ENCODE measurements at regions not wholly inside any gene's neighbourhood (a gene's known extent, or its start where the extent isn't known, plus 50 kb on each side); places are given as distances from the start of the nearest gene placed in this dataset.

DNA sequence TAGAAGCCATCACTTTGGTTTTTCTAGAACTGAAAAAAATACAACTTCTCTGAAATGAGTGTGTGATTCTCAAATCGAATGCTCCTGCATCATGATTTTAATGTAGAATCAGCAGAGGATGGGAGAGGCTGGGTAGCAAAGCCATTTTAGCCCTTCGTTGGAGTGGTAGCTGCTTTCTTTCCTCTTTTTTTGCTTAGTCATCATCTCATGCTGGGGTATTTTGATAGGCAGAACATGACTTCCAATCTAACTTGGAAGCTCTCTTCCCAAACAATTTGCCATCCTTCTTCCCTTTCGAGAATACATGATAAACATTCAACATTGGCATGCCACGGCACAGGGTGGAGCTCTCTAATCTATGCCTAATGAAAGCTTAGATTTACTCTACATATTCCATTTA, 311.2 kb upstream of the LRATD1 start:
- DNase-seq (ENCODE audit: low read depth, low spot score), result no peak

DNA sequence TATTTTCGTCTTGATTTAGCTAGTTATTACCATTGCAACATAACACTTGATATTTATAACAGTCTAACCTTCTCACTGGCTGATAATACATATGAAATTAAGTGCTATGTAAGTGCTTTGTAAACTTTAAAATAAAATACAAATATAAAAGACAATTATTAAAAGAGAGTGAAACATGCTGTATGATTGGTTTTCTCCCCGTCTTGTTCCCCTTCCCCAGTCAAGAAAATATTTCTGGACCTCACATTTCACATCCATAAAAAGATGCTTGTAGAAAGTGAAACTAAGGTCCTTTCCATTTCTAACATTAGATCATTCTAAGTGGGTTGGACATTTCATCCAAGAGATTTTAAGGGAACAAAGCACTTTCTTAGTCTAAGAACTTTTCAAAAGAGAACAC, 310.2 kb upstream of the LRATD1 start:
- DNase-seq (ENCODE audit: low read depth, low spot score), result no peak

DNA sequence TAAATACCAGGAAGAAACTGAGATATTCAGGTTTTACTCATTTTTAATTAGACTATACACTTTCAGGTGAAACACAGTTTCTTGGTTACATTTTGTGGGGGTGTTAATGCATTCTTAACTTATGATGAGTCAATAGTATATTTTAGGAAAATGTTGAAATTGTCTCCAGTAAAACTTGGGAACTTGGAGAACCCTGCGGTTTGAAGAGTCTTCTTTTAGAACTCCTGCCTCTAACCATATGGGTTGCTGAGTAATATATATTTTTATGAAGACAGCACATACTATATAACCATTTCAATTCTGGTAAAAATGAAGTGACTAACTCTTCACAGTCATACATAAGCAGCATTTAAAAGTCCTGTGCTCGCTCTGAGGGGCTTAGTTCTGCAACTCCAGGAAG, 308.2 kb upstream of the LRATD1 start:
- no peak for DNase-seq (ENCODE audit: low read depth, low spot score)

DNA sequence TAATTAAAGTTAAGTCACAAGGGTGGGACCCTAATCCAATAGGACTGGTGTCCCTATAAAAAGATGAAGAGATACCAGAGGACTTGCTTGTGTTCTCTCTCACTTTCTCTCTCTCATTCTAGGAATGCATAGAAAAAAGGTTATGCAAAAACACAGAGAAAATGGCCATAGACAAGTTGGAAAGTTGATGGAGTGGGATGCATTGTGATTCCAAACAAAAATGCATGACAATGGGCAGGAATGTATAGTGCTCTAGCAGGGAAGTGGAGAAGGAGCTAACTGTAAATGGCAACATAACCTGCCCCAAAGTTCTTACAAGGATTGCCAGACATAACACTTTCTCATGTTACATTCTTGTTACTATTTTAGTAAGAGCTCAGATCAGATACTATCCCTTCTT, 301.6 kb upstream of the LRATD1 start:
- DNase-seq (ENCODE audit: low read depth, low spot score), result no peak

DNA sequence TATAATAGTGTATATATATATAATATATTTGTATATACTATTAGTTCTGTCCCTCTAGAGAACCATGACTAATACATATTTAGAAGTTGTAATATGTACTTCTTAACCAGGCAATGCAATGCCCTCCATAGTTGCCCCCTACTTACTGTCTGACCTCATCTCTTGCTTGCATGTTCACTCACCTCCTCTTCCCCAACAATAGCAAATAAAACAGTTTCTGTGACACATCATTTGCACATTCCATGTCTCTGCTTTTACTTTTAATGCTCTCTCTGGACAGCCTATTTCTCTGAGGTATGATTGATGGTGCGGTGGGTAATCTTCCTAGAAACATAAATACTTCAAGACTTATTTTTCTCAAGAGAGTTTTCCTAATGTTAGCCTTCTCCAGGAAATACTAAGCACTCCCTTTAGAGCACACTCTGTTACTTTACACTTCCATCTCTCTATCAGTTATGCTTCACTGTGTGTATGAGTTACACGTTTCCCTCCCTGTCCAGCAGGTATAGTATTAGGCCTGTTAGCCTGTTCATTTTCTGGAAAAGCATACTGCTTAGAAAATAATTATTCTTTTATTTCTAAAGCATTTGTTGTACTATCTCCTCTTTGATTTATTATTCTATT, 295.6 kb upstream of the LRATD1 start:
- DNase-seq (ENCODE audit: low read depth, low spot score), result no peak

DNA sequence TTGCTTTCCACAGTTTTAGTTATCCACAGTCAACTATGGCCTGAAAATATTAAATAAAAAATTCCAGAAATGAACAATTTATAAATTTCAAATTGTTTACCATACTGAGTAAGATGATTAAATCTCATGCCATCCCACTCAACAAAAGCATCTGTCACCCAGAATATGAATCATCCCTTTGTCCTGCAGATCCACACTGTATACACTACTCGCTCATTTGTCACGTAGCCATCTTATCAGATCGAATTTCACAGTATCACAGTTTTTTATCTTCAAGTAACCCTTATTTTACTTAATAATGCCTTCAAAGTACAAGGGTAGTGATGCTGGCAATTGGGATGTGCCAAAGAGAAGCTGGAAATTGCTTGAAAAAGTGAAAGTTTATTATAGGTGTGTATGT, 291.8 kb upstream of the LRATD1 start:
- DNase-seq (ENCODE audit: low read depth, low spot score), result no peak

DNA sequence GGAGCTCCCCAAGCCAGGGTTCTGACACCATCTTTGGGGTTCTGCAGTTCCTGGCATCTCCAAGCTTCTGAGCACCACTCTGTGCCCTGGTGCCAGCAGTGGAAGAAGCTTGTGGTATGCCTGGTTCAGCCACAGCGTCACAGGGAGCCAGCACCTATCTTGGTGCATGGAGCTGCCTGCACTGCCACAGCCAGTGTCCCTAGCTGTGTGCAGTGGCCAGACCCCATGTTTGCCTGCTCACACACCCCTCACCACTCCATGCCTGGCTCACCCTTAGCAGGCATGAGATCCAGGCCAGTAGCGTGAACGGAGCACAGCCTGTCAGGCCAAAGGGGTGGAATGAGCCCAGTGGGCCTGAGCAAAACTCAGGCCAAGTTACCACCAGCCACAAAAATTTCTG, 290.2 kb upstream of the LRATD1 start:
- no peak for DNase-seq (ENCODE audit: low read depth, low spot score)

DNA sequence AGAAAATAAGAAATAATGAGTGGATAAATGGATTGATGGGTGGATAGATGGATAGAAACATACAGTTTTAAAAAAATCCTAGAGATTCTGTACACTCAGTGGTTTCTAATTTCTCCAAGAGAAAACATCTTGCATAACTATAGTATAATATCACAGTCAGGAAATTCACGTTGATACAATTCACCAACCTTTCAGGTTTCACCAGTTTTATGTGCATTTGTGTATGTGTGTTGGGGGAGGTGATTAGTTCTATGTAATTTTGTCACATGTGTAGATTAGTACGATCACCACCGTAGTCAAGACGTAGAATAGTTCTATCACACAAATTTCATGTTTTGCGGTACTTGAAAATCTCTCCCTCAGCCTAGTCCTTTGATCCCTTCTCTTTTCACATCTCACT, 288.2 kb upstream of the LRATD1 start:
- no peak for DNase-seq (ENCODE audit: low read depth, low spot score)

DNA sequence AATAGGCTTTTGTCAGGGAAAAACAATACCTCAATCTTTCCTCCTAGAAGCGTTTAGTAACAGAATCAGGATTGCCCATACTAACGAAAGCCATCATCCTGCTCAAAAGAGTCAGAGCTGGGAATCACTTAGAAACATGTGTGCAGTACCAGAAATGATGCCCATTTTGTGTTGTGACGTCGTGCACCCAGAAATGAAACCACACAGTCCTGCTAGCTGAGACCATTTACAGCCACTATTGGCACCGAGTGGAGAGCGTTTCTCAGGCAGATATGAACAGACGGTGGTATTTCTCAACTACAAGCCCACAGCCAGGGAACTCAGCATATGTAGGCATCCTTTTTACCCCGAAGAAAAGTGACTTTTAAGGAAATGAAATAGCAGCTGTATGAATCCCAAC, 284.3 kb upstream of the LRATD1 start:
- DNase-seq (ENCODE audit: low read depth, low spot score), result no peak

DNA sequence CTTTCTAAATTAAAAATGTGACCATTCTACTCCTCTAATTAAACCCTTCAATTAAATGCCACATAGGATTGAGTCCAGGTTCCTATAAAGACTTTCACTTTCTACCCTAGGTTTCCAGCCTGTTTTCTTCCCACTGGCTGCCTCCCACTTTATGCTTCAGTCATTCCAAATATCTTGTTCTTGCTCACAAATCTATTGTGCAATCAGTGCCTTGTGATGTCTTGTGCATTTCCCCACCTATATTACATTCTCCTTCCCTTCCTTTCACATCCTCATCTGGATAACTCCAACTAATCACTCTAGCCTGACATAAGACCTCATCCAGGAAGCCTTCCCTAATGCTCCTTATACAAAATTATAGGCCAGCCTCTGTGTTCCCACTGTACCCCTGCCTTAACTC, 281.7 kb upstream of the LRATD1 start:
- DNase-seq (ENCODE audit: low read depth, low spot score), result no peak

DNA sequence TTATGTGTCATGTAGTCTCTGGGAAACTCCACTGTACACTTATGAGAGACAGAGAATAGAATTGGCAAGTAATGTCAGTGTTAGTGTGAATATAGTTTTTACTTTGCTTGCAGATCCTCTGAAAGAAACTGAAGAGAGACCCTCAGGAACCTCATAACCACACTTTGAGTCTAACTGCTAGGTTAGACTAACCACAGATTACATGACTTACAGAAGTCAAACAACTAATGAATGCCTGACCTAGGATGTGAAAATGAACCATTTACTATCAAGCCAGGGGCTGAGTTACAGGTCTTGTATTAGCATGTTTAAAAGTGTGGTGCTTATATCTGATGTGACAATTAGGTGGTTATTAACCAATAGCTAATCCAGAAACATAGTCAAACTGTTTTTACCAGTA, 280.4 kb upstream of the LRATD1 start:
- DNase-seq (ENCODE audit: low read depth, low spot score), result no peak

DNA sequence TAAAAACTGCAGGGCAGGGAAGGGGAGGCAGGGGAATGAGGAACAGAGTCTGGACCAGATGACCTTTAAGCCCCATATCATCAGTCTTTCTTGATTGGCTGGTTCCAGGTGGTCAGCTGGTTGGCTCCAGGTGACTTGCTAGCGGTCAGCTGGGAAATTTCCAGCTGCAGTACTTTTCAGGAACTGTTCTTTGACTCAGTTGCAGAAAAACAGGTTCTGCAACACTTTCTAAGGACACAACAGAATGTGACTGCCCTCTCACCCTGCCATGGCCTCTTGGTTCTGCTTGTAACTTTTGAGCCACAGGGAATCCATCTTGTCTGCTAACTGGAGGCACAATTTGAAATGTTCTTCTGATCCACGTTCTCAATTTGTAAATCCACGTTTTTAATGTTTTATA, 278.3 kb upstream of the LRATD1 start:
- no peak for DNase-seq (ENCODE audit: low read depth, low spot score)

DNA sequence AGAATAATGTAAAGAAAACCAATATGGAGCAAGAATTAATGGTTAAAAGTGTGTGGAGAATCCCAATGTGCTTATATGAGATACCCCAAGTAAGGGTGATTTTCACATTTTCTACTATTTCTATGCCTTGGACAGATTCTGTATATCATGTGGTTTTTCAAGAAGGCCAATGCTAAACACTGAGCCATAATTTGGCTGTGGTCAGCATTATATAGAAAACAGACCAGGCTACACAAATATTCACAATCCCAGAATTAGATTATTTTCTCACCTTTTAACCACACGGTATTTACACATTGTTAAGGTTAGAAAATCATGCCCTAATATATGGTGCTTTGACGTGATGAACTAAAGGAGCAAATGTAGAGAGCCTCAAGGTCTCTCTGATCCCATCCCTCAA, 277.4 kb upstream of the LRATD1 start:
- DNase-seq (ENCODE audit: low read depth, low spot score), result no peak

DNA sequence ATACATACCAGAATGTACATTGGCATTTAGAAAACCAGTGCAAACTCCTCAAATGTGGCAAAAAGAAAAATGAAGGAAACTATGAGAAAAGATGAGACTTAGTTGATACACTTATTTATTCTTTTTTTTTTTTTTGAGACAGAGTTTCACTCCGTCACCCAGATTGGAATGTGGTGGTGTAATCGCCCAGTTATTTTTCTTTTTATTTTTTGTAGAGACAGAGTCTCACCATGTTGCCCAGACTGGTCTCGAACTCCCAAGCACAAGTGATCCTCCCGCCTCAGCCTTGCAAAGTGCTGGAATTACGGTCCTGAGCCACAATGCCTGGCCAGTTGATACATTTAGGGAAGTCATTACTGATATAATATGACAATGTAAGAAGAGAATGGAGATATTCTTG, 274.2 kb upstream of the LRATD1 start:
- DNase-seq (ENCODE audit: low read depth, low spot score), result no peak

DNA sequence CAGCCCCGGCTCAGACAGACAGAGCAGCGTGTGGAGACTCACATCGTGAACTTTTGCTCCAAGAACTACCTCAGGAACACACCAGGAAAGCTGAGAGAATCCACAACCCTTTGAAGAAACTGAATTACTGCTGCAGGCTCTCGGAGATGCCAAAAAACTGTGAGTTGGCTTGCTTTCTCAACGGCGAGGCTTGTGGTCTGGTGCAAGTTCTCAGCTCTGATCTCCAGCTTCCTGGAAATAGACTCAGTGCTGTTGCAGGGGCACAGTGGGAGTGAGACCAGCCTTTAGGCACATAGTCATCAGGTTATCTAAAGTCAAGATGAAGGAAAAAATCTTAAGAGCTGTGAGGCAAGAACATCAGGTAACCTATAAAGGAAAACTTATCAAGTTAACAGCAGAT, 273.7 kb upstream of the LRATD1 start:
- no peak for DNase-seq (ENCODE audit: low read depth, low spot score)

DNA sequence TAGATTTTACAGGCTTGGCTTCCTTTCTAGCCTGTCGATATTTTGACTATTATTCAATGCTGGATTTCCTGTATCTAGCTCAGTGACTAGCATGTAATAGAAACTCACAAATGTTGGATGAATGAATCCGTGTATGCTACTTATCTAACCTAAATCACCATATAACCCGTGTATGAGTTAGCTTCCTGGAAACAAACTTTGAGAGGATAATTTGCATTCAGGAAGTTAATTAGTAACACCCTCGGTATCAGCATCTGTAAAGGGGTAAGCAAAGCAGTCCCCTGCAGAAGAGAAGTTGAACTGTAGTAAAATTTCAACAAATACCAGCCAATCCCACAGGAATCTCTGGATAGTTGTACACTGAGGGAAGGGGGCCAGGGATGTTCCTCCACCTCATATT, 269.4 kb upstream of the LRATD1 start:
- DNase-seq (ENCODE audit: low read depth, low spot score), result no peak

DNA sequence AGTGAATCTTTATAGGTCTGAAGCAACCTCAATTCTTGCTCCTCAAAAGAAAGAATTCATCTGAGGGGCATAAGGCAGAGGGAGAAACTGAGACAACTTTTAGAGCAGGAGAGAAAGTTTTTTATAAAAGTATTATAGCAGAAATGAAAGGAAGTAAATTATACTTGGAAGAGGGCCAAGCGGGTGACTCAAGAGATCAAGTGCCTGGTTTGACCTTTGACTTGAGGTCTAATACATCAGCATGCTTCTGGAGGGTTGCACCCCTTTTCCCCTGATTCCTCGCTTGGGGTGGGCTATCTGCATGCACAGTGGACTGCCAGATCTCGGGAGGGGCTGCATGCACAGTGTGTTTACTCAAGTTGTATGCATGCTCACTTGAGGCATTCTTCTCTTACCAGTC, 268.5 kb upstream of the LRATD1 start:
- DNase-seq (ENCODE audit: low read depth, low spot score), result no peak

DNA sequence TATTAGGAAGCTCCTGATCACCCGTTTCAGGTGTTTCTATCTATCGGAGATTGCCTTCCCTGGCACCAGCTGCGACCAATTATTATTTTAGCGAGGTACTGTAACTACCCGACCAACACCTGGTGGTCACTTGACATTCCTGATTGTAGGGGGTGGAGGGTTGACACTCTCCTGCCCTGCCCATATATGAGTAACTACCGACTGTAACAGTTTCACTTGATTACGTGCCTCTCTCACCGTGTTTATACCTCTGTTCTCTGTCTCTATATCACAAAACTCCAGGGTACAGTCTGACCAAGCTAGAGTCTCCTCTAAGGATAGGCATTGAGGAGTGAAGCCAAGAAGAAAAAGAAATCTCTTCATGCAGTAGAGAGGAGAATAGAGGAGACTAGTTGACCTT, 268.0 kb upstream of the LRATD1 start:
- DNase-seq (ENCODE audit: low read depth, low spot score), result no peak

DNA sequence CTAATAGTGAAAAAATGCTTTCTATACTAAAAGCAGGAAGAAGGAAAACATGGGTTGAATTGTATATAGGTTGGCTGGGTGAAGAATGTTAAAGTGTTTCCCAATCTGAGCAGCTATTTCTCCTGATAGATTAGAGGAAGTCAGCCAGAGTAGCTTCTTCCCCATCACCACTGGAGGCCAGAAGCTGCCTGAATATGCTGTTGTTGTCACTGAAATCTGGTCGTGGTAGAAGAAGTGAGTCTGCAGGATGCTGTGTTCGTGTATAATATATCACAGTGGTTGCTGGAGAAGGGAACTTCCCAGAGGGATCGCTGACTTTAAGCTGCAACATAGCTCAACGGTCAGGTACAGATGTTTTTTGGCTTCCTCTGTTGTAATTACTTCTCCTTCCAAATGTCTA, 247.5 kb upstream of the LRATD1 start:
- no peak for DNase-seq (ENCODE audit: low read depth, low spot score)

DNA sequence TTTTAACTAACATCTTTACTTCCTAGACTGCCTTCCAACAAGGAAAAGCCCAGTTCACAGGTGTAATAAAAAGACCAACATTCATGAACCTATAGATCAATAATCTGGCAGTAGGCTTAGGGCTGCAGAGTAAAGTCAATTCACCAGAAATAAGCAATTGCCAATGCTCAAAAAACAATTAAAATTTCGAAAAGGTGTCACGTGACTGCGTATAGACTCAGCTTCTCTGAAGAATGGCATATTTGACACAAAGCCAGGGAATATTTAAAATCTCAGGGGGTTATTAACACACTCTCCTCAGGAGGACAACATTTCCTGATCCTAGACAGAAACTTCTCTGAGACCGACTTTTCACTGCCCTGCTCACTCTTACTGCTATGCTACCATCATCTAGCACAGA, 245.2 kb upstream of the LRATD1 start:
- no peak for DNase-seq (ENCODE audit: low read depth, low spot score)

DNA sequence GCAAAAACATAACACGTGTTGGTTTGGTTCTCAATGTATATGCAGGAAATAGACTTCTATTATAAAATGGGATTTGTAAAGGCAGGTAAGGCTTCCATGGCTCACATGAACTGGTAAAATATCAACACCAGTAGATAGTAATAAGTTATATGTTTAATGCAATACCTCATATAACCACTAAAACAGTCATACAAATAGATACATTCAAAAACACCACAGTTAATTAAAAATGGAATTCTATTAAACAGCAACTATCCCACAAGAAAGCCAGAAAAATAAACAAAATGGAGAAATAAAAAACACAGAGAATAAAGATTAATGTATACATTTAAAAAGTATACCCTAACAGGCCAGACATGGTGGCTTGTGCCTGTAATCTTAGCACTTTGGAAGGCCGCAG, 243.8 kb upstream of the LRATD1 start:
- DNase-seq (ENCODE audit: low read depth, low spot score), result no peak

DNA sequence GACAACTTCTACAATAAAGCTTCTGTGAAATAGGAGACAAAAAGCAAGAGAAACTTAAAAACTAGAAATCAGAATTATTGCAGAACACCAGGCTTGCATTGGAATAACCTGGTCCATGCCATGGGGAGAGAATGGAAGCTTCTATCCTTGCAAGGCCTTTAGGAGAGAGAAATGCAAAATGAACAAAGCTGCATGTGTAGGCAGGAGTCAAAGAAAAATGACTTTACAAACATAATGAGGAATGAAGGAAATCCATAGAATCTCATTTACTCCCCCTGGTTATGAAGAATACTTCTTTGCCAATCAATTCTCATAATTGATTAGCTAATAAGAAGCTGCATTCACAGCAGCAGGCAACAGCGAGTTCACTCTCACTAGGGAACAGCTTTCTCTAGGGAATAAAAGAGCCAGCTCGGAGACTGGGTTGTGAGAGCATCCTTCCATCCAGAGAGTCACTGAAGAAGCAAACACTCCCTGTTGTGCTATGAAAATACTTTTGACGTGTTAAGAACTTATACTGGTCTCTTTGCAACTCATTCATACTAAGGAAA, 235.9 kb upstream of the LRATD1 start:
- DNase-seq (ENCODE audit: low read depth, low spot score), result no peak

DNA sequence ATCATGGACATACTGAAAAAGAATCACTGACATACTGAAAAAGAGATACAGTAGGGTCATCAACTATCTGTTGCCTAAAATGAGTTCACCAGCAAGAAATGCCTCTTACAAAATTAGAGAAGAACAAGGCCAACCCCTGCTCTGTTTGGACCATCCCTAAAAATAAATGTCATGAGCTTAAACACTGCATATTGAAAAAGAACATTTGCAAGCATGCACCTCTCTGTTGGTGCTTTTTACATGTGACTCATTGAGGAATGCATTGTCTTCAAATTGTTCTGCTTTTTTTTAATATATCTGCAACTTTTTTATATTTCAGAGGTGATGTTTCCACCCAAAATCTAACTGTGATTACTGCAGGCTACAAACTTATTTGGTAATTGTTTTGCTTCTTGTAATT, 233.9 kb upstream of the LRATD1 start:
- DNase-seq (ENCODE audit: low read depth, low spot score), result no peak

DNA sequence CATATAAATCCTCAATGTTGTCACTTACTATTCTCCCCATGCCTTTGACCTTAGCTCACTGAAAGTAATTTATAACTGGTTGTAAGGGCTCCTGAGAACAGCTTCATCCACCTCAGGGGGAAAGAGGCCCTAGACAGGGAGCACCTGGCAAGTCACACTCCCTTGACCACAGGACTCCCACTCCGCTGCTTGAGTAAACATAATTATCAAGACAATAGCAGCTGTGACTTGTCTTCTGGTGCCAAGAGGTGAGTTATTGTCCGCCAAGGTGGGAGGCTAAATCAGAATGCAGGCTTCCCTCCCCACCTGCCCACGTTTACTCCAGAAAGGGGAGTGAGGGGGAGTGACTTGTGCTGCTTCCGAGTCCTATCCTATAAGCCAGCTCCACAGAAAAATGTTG, 230.6 kb upstream of the LRATD1 start:
- DNase-seq (ENCODE audit: low read depth, low spot score), result no peak

Measured in activated CD4-positive, CD25-positive, alpha-beta regulatory T cell treated with anti-CD3 and anti-CD28 coated beads, Interleukin-2, amount 50 U/mL, for 16 hours (primary cell).